ENCODE measurements at regions not wholly inside any gene's neighbourhood (a gene's known extent, or its start where the extent isn't known, plus 50 kb on each side); places are given as distances from the start of the nearest gene placed in this dataset.

DNA sequence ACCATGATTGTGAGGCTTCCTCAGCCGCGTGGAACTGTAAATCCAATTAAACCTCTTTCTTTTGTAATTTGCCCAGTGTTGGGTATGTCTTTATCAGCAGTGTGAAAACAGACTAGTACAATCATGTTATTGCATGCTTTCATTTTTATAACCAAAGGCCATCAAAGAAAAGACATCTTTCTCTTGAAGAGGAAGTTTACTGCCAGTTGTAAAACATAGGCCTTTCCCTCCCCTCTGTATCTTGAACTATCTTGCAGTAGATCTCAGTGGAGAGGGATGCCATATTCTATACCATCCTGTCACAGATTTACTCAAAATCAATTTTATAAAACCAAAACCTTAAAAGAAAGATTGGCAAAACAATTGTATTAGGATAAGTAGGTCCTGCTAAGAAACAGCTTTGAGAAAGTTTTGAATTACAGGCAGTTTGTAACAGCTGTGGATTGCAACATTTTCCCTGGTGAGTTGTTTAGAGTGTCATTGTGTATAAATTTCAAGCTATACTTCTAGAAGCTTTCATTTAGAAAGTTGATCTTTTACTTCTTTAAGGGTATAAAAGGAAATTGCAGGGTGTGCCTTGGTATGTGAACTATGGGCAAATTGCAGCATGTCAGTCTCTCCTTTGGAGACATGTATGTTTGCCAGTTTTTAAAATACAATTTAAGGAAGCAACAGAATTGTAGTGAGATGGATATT lies 128.0 kb downstream of the ATP23 start:
- TF ChIP-seq, protein P1, sequence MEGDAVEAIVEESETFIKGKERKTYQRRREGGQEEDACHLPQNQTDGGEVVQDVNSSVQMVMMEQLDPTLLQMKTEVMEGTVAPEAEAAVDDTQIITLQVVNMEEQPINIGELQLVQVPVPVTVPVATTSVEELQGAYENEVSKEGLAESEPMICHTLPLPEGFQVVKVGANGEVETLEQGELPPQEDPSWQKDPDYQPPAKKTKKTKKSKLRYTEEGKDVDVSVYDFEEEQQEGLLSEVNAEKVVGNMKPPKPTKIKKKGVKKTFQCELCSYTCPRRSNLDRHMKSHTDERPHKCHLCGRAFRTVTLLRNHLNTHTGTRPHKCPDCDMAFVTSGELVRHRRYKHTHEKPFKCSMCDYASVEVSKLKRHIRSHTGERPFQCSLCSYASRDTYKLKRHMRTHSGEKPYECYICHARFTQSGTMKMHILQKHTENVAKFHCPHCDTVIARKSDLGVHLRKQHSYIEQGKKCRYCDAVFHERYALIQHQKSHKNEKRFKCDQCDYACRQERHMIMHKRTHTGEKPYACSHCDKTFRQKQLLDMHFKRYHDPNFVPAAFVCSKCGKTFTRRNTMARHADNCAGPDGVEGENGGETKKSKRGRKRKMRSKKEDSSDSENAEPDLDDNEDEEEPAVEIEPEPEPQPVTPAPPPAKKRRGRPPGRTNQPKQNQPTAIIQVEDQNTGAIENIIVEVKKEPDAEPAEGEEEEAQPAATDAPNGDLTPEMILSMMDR (IDR thresholded peaks at IDR 0.05; ENCODE audit: low read length), result no peak
- no peak for TF ChIP-seq EZH2 (IDR thresholded peaks at IDR 0.05; ENCODE audit: borderline replicate concordance, low read length)
